GM21526 (cell line): ENCODE measurements at regions not wholly inside any gene's neighbourhood (a gene's known extent, or its start where the extent isn't known, plus 50 kb on each side); places are given as distances from the start of the nearest gene placed in this dataset.
"Not testable (repeated sequence)": the region's sequence is repeated elsewhere in the genome, so short reads cannot be mapped to it uniquely, and the experiment has no call there.

Experiments used
- ATAC-seq: cut with Tn5 transposase; IDR thresholded peaks from one replicate; pipeline ENCODE4 v1.9.1; 2021; ENCODE audit warnings: moderate library complexity; ENCODE audit not compliant: unreplicated experiment, low FRiP score

- ATAC-seq: no peak
These were observed 61.4 kb downstream of the NXNL2 start for GRCh38 chr9:88596376-88596775.

- no peak for ATAC-seq
These were observed 70.0 kb downstream of the NXNL2 start for GRCh38 chr9:88604836-88605511.

- no peak for ATAC-seq
These were observed 70.8 kb downstream of the NXNL2 start for GRCh38 chr9:88605512-88606362.

- no peak for ATAC-seq
These were observed 79.4 kb downstream of the NXNL2 start for GRCh38 chr9:88614359-88614758.

- no peak for ATAC-seq
These were observed 88.7 kb downstream of the NXNL2 start for GRCh38 chr9:88623698-88624097.

GRCh38 chr9:88628114-88628513 lies 93.1 kb downstream of the NXNL2 start:
- no peak for ATAC-seq

- no peak for ATAC-seq
These were observed 93.8 kb downstream of the NXNL2 start for GRCh38 chr9:88628811-88629210.

GRCh38 chr9:88630574-88630973 lies 95.6 kb downstream of the NXNL2 start:
- not testable (repeated sequence) for ATAC-seq

GRCh38 chr9:88635151-88635550 lies 100.2 kb downstream of the NXNL2 start:
- ATAC-seq: no peak

GRCh38 chr9:88641456-88642240 lies 106.7 kb downstream of the NXNL2 start:
- ATAC-seq: no peak

- no peak for ATAC-seq
These were observed 107.4 kb downstream of the NXNL2 start for GRCh38 chr9:88642336-88642735.

GRCh38 chr9:88643931-88644330 lies 109.0 kb downstream of the NXNL2 start:
- ATAC-seq: no peak

GRCh38 chr9:88645172-88645878 lies 110.3 kb downstream of the NXNL2 start:
- ATAC-seq: no peak

- ATAC-seq: no peak
These were observed 110.9 kb downstream of the NXNL2 start for GRCh38 chr9:88645879-88646199.

GRCh38 chr9:88646539-88647300 lies 111.7 kb downstream of the NXNL2 start:
- ATAC-seq: no peak

GRCh38 chr9:88651682-88652633 lies 117.0 kb downstream of the NXNL2 start:
- no peak for ATAC-seq

- ATAC-seq: no peak
These were observed 117.9 kb downstream of the NXNL2 start for GRCh38 chr9:88652876-88653275.

GRCh38 chr9:88653406-88653805 lies 118.4 kb downstream of the NXNL2 start:
- ATAC-seq: no peak

- ATAC-seq: no peak
These were observed 118.9 kb downstream of the NXNL2 start for GRCh38 chr9:88653911-88654310.
